ENCODE measurements at regions not wholly inside any gene's neighbourhood (a gene's known extent, or its start where the extent isn't known, plus 50 kb on each side); places are given as distances from the start of the nearest gene placed in this dataset.

DNA sequence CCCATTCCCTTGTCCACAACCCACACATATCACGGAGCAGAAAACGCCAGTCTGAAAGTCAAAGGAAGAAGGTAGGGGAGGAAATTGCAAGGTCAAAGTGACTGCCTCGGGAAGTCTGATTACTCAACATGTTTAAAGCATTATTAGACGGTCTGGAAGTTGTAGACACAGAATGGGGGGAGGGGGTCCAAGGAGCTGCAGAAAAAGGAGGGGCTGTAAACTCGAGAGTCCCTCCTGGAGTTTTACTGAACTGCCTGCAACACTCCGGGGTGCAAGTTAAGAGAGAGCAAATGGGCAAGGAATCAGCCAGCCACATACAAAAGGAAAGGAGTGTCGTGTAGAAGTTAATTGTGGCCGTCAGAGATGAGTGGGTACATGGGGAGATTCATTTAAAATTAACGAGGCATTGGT, 417.7 kb upstream of the JARID2 start:
- DNase-seq, result no peak
- ATAC-seq, result no peak

GRCh38 chr6:14831070-14831469, 414.8 kb upstream of the JARID2 start:
- intact Hi-C loops (cut with micrococcal nuclease), result no loop called here
- DNase-seq (no peak), ATAC-seq (no peak)

More for the DNA sequence above, 417.7 kb upstream of the JARID2 start:
- intact Hi-C loops (cut with micrococcal nuclease), result no loop called here

DNA sequence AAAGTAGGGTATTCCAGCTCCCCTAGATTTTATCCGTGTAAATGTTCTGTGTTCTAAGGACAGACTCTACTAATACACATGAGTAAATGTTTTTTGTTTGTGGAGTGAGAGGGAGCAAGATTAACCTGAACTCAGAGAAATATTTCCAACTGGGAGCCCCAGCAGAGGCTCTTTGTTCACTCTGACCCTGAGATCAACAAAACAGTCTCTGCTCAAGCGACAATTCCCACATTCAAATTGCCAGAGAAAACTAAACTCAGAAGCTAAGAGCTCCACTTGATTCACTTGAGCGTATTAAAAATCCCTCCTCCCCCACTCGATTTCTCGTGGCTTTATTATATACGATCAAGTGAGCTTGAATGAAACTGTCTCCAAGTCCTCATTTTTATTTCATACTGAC, 413.9 kb upstream of the JARID2 start:
- ATAC-seq, result no peak
- intact Hi-C loops (cut with micrococcal nuclease), result no loop called here
- no peak for DNase-seq

DNA sequence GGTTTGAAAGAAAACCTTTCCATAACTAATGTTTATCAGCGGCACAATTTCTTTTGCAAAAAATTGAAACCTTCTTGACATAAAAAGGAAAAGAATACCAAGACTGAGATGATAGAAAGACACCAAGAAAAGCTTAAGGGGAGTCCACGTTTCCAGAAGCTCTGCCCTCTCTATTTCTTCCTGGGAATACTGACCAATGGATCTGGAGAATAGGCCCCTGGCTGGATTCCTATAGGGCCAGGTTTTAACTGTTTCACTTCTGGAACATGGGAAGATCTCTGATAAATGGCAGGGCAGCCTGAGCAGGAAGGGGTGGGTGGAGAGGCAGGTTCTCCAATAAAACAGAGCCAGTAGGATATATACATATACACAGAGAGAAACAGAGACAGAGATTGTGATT, 413.4 kb upstream of the JARID2 start:
- ATAC-seq, result no peak
- intact Hi-C loops (cut with micrococcal nuclease), result no loop called here
- DNase-seq, result no peak

DNA sequence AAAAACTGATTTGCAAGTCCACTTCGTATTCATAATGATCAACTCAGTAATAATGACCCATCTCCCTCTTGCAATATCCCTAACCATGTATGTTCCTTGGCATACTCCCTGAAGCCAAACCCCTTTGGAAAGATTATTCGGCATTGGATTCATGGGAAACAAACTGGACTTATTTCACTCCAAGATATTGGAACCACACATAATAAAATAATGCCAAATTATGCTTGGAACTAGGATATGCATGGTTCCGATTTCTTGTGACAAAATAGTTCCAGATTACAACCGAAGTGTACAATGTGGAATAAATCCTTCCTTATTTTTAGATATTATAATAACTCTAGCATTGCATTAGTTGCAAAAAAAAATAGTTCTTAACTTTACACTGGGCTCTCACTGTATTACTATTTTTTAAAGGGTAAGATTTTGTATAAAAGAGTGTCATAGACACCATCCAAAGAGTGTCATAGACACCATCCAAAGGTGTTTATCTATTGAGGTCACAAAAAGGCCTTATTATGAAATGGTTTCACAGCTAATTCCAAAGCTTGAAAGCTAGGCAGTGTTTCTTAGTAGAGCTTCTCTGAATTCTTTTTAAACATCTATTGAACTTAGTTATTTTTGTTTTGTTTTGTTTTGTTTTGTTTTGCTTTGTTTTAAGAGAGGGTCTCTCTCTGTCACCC, 410.9 kb upstream of the JARID2 start:
- DNase-seq (no peak), ATAC-seq (no peak)
- intact Hi-C loops (cut with micrococcal nuclease), result no loop called here

DNA sequence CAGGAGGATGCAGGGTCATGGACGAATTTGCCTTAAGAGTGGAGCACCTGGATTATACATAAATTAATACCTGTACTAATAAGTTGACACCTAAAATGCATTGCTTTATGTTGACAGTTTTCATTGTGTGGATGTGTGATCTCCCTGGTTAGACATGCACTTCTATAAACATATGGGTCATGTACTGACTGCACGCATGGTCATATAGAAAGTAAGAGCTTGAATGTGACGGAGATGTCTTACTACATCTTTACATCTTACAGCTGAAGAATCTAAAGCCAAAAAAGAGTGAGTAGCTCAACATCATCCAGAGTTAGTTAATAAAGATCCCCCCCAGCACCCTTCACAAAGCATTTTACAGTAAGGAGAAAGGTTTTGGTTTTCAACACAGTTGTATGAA, 408.4 kb upstream of the JARID2 start:
- no peak for ATAC-seq
- no peak for DNase-seq
- intact Hi-C loops (cut with micrococcal nuclease), result no loop called here

- DNase-seq (no peak), ATAC-seq (no peak)
- intact Hi-C loops (cut with micrococcal nuclease), result no loop called here
Measured at GRCh38 chr6:14838133-14838583, 407.7 kb upstream of the JARID2 start.

GRCh38 chr6:14841901-14842421, 403.9 kb upstream of the JARID2 start:
- ATAC-seq (peak; percentile 54), DNase-seq (no peak)
- intact Hi-C loops (cut with micrococcal nuclease), result no loop called here

- intact Hi-C loops (cut with micrococcal nuclease), result no loop called here
- no peak for DNase-seq
- no peak for ATAC-seq
Measured at GRCh38 chr6:14844411-14844810, 401.5 kb upstream of the JARID2 start.

DNA sequence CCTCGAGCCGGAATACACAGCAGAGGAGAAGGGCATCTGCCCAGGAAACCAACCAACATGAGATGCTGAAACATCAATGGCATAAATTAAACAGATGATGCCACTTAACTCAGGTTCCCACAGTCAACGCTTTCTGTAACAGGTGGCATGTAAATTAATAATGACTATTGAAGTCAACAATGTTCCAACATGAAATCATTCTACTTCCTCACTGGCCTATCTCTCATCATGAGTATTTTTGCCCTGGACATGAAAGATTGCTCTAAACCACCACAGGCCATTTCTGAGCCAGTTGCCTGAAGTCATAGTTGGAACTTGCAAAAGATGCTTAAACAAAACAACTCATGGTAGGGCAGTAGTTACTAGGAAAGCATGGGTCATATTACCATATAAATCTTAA, 397.9 kb upstream of the JARID2 start:
- intact Hi-C loops (cut with micrococcal nuclease), result no loop called here
- ATAC-seq (no peak), DNase-seq (no peak)

GRCh38 chr6:14849185-14849584, 396.7 kb upstream of the JARID2 start:
- DNase-seq, result no peak
- intact Hi-C loops (cut with micrococcal nuclease), result no loop called here

GRCh38 chr6:14851281-14851680, 394.6 kb upstream of the JARID2 start:
- ATAC-seq, result no peak
- no peak for DNase-seq

More at GRCh38 chr6:14849185-14849584, 396.7 kb upstream of the JARID2 start:
- no peak for ATAC-seq

DNA sequence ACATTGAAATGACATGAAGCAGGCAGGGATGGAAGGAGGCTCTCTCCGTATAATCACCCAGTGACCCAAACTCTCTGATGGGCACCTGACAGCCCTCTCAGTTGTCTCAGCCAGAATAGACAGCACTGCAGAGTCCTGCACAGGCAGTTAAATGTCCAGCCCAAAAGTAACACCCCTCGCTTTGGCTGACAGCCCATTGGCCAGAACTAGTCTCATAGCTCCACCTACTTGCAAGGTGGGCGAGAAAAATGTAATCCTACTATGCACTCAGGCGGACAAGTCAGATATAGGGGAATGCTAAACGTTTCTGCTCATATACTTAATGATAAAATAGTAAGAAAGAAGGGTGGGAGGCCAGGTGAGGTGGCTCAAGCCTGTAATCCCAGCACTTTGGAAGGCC, 393.5 kb upstream of the JARID2 start:
- no peak for DNase-seq
- intact Hi-C loops (cut with micrococcal nuclease), result no loop called here
- no peak for ATAC-seq

More at GRCh38 chr6:14851281-14851680, 394.6 kb upstream of the JARID2 start:
- intact Hi-C loops (cut with micrococcal nuclease), result no loop called here

DNA sequence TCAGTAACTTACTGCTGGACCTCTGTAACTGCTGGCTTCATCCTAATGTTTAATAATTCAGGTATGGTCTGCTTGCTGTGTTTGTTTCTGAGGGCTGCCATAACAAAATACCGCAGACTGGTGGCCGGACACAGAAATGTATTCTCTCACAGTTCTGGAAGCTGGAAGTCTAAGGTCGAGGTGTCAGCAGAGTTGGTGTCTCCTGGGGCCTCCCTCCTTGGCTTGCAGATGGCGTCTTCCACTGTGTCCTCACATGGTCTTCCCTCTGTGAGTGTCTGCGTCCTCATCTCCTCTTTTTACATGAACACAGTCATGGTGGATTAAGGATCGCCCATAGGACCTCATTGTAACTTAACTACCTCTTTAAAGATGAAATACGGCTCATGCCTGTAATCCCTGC, 389.7 kb upstream of the JARID2 start:
- peak; percentile 63 for ATAC-seq
- intact Hi-C loops (cut with micrococcal nuclease), result no loop called here
- DNase-seq, result no peak

GRCh38 chr6:14857001-14857400, 388.9 kb upstream of the JARID2 start:
- DNase-seq (no peak), ATAC-seq (no peak)
- intact Hi-C loops (cut with micrococcal nuclease), result no loop called here

DNA sequence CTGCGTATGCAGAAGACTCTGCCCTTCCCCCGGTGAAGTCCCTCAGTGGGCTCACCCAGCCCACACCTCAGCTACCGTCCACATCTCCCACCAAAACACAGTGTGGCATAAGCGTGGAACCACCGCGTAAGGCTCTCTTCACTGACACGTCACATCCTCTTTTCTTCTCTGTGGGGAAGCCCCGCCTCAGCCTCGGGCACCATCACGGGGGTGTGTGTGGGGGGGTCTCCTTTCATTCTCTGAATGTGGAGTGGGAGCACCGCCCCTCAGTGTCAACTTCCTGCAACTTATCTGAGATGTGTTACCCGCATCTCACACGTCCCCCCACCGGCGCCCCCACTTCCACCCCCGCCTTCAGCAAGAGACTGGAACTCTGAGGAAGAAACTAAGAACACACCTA, 388.4 kb upstream of the JARID2 start:
- DNase-seq (no peak), ATAC-seq (peak; percentile 32)
- intact Hi-C loops (cut with micrococcal nuclease), result no loop called here

DNA sequence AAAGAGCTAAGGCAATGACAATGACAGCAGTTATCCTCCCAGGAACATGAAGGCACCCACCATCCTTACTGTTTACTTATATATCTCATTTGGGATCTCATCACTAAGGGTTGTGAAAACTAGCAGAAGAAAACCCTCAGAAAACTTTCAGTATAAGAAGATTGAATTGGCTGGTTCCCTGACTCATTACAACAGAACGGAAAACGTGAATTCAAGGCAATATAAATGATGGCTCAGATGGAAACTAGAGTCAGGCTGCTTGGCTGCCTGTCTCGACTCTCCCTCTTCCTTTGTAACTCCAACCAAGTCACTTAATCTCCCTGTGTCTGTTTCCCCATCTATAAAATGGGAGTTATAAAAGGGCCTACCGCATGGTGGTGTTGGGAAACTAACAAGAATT, 387.1 kb upstream of the JARID2 start:
- ATAC-seq, result no peak
- intact Hi-C loops (cut with micrococcal nuclease), result no loop called here
- DNase-seq, result no peak

GRCh38 chr6:14860774-14861173, 385.1 kb upstream of the JARID2 start:
- intact Hi-C loops (cut with micrococcal nuclease), result no loop called here
- no peak for ATAC-seq
- no peak for DNase-seq

DNA sequence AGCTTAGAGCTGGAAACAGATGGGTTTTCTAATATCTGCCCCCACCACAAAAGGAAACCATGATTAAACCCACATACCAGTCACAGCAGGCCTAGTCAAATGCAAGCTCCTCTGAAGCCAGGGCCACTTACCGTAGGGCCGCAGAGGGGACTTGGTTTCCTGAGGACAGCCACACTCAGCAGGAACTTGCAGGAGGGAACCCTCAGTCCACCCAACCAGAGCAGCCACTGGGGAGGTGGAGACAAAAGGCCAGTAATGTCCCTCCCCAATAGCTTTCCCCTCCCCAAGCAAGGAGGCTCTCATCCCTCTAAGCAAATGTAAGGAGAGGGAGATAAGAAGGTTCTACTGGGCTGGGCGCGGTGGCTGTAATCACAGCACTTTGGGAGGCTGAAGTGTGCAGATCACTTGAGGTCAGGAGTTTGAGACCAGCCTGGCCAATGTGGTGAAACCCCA, 384.4 kb upstream of the JARID2 start:
- intact Hi-C loops (cut with micrococcal nuclease), result no loop called here
- no peak for ATAC-seq

DNA sequence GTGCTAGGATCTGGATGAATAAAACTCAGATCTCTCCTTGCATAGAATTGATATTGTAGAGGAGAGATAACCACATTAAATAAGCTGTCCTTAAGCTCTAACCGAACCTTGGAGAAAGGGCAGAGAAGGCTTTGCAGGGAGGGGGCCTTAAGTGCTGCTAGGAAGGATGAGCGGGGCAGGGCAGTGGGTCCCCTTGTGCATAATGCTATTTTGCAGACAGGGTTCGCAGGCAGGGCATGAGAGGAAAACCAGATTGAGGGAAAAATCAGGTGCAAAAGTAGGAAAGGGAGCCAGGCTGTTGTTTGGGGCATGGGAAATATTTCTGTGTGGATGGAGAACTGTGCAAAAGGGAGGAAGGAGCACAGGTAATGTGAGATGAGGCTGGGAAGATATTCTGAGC, 383.0 kb upstream of the JARID2 start:
- intact Hi-C loops (cut with micrococcal nuclease), result no loop called here
- DNase-seq (no peak), ATAC-seq (no peak)

More for the DNA sequence above, 384.4 kb upstream of the JARID2 start:
- DNase-seq, result no peak
